Breast epithelium (tissue), 4 donors: ENCODE measurements at regions not wholly inside any gene's neighbourhood (a gene's known extent, or its start where the extent isn't known, plus 50 kb on each side); places are given as distances from the start of the nearest gene placed in this dataset.

ENCODE experiments used
- DNase-seq, 2 donors: peaks; one replicate each; pipeline ENCODE4 v3.0.0-alpha.2; 2019; ENCODE audit warnings: low spot score in 2 of 2
- H3K27ac ChIP-seq, 2 donors: fragments of 200-600 bp; sonication (generic) in 1 of 2; one replicate each; pipeline ENCODE4 v1.5.1; 2016 to 2019; ENCODE audit warnings: mild to moderate bottlenecking in 1 of 2
- H3K27me3 ChIP-seq, 2 donors: fragments of 200-600 bp; sonication (generic) in 1 of 2; one replicate each; pipeline versions ENCODE4 v1.5.1 to v1.6.0; 2017 to 2019; ENCODE audit warnings: control low read depth in 1 of 2, mild to moderate bottlenecking in 1 of 2
- H3K36me3 ChIP-seq: fragments of 200-600 bp; one replicate; pipeline ENCODE4 v1.5.1; 2019
- H3K4me1 ChIP-seq, 2 donors: fragments of 200-600 bp; sonication (generic); one replicate each; pipeline ENCODE4 v1.5.1; 2016 to 2019; ENCODE audit warnings: control low read depth in 1 of 2
- H3K4me3 ChIP-seq, 3 donors: fragments of 200-600 bp; sonication (generic); 1 replicate in 2 of 3; 2 replicates in 1 of 3; pipeline ENCODE4 v1.5.1; 2016 to 2019; ENCODE audit warnings: mild to moderate bottlenecking in 3 of 3, moderate library complexity in 2 of 3
- H3K9me3 ChIP-seq, 2 donors: fragments of 200-600 bp; sonication (generic) in 1 of 2; one replicate each; pipeline ENCODE4 v1.5.1; 2016 to 2019; ENCODE audit warnings: control low read depth in 1 of 2
- POLR2A ChIP-seq: fragments of 450-650 bp; IDR thresholded peaks from one replicate; pipeline ENCODE4 v1.6.1; 2016; ENCODE audit warnings: antibody characterized with exemption, mild to moderate bottlenecking, moderate library complexity
- POLR2AphosphoS5 ChIP-seq, 3 donors: sonication (generic); formaldehyde crosslinking; IDR thresholded peaks; one replicate each; pipeline ENCODE4 v1.6.1; 2017; ENCODE audit warnings: antibody characterized with exemption in 3 of 3
- intact Hi-C: fragments of 100-400 bp; cut with DNase I; formaldehyde crosslinking; loops from one replicate; pipeline ENCODE4 v1.15.1; 2023; ENCODE audit warnings: low total_unique reads
- TF ChIP-seq, protein P1 (sequence below), 3 donors: fragments of 450-650 bp; IDR thresholded peaks; one replicate each; pipeline ENCODE4 v1.5.1; 2016 to 2017; ENCODE audit warnings: antibody characterized with exemption in 3 of 3, mild to moderate bottlenecking in 3 of 3, moderate library complexity in 3 of 3

GRCh38 chr22:48569476-48570233, 1258.0 kb downstream of the BRD1 start:
- Histone ChIP-seq H3K27me3 (peaks cover 0 to 29% of the 10 kb centered on the region in 2 donors), H3K4me1 (no peaks in the 10 kb centered on the region), H3K36me3 (no peaks in the 10 kb centered on the region), H3K4me3 (no peak overlapping the region), H3K9me3 (peaks cover 0 to 10% of the 10 kb centered on the region in 2 donors), H3K27ac (no peak overlapping the region)
- TF ChIP-seq POLR2A, result no peak
- no peak for TF ChIP-seq POLR2AphosphoS5 (IDR thresholded peaks at IDR 0.05)
- TF ChIP-seq, protein P1, sequence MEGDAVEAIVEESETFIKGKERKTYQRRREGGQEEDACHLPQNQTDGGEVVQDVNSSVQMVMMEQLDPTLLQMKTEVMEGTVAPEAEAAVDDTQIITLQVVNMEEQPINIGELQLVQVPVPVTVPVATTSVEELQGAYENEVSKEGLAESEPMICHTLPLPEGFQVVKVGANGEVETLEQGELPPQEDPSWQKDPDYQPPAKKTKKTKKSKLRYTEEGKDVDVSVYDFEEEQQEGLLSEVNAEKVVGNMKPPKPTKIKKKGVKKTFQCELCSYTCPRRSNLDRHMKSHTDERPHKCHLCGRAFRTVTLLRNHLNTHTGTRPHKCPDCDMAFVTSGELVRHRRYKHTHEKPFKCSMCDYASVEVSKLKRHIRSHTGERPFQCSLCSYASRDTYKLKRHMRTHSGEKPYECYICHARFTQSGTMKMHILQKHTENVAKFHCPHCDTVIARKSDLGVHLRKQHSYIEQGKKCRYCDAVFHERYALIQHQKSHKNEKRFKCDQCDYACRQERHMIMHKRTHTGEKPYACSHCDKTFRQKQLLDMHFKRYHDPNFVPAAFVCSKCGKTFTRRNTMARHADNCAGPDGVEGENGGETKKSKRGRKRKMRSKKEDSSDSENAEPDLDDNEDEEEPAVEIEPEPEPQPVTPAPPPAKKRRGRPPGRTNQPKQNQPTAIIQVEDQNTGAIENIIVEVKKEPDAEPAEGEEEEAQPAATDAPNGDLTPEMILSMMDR (IDR thresholded peaks at IDR 0.05), result no peak
- intact Hi-C loops, result no loop called here
- DNase-seq, result no peak

DNA sequence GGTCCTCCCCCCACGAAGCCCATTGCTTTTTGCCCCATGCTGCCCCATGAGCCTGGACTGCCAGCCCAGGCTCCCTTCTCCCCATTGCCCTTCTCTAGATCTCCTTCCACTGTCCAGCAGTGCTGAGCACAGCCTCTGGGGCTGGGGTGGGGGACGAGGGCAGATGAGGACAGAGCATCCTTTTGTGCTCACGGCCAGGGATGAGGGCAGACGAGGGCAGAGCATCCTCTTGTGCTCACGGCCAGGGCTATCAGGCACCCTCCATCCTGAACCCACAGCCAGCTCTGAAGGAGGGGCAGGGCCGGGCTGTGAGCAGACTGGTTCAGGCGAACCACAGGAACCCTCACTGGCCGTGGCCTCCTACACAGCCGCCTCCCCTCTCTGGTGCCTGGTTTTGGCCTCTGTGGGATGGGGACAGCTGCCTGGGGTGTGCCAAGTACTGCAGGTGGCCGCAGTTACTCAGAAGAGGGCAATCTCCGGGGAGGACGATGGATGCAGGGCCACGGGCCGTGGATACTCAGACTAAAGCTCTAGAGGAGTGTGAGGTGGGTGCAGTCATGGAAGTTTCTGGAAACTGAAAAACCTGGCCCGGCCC, 1258.8 kb downstream of the BRD1 start:
- no peaks in the 10 kb centered on the region for H3K36me3 ChIP-seq
- intact Hi-C loops, result no loop called here
- no peaks in the 10 kb centered on the region for H3K4me1 ChIP-seq
- TF ChIP-seq, protein P1 (IDR thresholded peaks at IDR 0.05), result no peak
- TF ChIP-seq POLR2AphosphoS5 (IDR thresholded peaks at IDR 0.05), result no peak
- no peak for TF ChIP-seq POLR2A
- H3K27me3 ChIP-seq, result peaks cover 0 to 22% of the 10 kb centered on the region in 2 donors
- DNase-seq, result no peak
- no peak overlapping the region for H3K4me3 ChIP-seq
- H3K27ac ChIP-seq, result no peak overlapping the region
- H3K9me3 ChIP-seq, result peaks cover 0 to 10% of the 10 kb centered on the region in 2 donors

DNA sequence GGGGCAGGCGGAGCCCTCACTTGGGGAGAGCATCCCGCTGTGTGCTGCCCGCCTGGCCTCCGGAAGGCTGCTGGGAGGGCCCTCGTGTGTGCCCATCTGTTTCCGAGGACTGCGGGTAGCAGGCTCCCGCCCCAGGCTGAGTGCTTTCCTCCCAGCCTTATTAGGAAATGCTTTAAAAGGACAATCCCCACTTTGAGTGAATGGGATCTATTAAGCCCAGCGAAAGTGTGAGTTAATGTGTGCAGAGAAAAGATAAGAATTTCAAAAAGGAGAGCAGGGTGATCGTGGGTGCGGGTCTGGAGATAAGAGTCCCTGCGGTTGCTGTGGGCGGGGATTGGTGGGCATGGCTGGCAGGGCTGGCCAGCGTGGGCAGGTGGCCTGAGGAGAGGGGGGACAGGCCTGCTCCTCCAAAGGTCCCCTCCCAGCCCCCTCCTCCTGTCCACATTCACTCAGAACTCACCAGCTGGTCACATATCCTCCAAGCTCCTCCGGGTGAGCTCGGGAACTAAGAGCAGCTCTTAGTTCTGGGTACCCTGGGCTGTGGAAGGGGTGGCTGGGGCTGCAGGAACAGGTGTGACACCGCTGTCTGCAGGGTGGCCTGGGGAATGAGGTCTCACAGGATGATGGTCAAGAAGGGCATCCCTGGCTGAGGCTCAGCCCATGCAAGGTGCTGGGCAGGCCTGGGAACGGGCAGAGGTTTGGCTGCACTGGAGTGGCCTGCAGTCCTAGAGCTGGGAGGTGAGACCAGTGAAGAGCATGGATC, 1260.3 kb downstream of the BRD1 start:
- Histone ChIP-seq H3K27me3 (peaks cover 0 to 21% of the 10 kb centered on the region in 2 donors), H3K9me3 (peaks cover 0 to 10% of the 10 kb centered on the region in 2 donors), H3K27ac (no peak overlapping the region), H3K4me3 (peak overlapping the region; percentile 12 to 52 (median 35)), H3K4me1 (no peaks in the 10 kb centered on the region), H3K36me3 (no peaks in the 10 kb centered on the region)
- intact Hi-C loops, result no loop called here
- TF ChIP-seq POLR2AphosphoS5 (IDR thresholded peaks at IDR 0.05) (no peak), POLR2A (no peak)
- TF ChIP-seq, protein P1 (IDR thresholded peaks at IDR 0.05), result no peak
- no peak for DNase-seq

- Histone ChIP-seq H3K27ac (no peak overlapping the region), H3K4me3 (peak overlapping the region; percentile 12 to 52 (median 35)), H3K27me3 (peaks cover 0 to 21% of the 10 kb centered on the region in 2 donors), H3K9me3 (peaks cover 0 to 10% of the 10 kb centered on the region in 2 donors), H3K4me1 (no peaks in the 10 kb centered on the region), H3K36me3 (no peaks in the 10 kb centered on the region)
- intact Hi-C loops, result no loop called here
- TF ChIP-seq, protein P1 (IDR thresholded peaks at IDR 0.05), result no peak
- TF ChIP-seq POLR2AphosphoS5 (IDR thresholded peaks at IDR 0.05) (no peak), POLR2A (no peak)
- DNase-seq, result no peak
These were observed 1260.9 kb downstream of the BRD1 start for GRCh38 chr22:48566741-48567140.
